ENCODE measurements at regions not wholly inside any gene's neighbourhood (a gene's known extent, or its start where the extent isn't known, plus 50 kb on each side); places are given as distances from the start of the nearest gene placed in this dataset.

DNA sequence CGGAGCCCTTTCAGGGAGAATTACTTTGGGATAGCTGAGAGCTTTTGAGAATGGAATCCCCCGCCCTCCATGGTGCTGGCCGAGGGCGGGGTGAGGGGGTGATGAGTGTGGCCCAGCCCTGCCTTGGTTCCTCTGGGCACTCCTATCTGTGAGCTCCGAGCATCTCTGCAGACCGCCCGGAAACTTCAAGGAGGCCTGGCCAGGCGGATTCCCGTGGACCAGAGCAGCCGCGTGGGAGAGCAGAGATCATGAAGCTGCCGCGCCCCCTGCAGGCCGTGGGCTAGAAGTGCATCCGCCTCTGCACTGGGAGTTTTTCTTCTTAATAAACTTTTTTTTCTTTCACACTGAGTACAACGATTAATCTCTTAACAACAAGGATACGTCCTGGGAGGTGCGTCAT lies 392.9 kb upstream of the EEF2KMT start:
- no peak overlapping the region for H3K9ac ChIP-seq (ENCODE audit: control insufficient read depth, extremely low read depth, insufficient read depth, low read length)
- H3K4me1 ChIP-seq (ENCODE audit: control insufficient read depth, extremely low read depth, insufficient read depth, low read length) = no peaks in the 10 kb centered on the region
- no peak for FAIRE-seq
- TF ChIP-seq, protein P1, sequence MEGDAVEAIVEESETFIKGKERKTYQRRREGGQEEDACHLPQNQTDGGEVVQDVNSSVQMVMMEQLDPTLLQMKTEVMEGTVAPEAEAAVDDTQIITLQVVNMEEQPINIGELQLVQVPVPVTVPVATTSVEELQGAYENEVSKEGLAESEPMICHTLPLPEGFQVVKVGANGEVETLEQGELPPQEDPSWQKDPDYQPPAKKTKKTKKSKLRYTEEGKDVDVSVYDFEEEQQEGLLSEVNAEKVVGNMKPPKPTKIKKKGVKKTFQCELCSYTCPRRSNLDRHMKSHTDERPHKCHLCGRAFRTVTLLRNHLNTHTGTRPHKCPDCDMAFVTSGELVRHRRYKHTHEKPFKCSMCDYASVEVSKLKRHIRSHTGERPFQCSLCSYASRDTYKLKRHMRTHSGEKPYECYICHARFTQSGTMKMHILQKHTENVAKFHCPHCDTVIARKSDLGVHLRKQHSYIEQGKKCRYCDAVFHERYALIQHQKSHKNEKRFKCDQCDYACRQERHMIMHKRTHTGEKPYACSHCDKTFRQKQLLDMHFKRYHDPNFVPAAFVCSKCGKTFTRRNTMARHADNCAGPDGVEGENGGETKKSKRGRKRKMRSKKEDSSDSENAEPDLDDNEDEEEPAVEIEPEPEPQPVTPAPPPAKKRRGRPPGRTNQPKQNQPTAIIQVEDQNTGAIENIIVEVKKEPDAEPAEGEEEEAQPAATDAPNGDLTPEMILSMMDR (optimal IDR thresholded peaks at IDR 0.05 in 1 of 3, IDR thresholded peaks at IDR 0.05 in 1 of 3, conservative IDR thresholded peaks at IDR 0.05 in 1 of 3; ENCODE audit: extremely low read depth in 1 of 3, insufficient read depth in 2 of 3, low read length in 3 of 3) = peak in 2 of 3 experiments; percentile 4
- TF ChIP-seq EZH2 (IDR thresholded peaks at IDR 0.05; ENCODE audit: low read length) = no peak
- H4K20me1 ChIP-seq (ENCODE audit: control insufficient read depth, extremely low read depth, insufficient read depth, low read length) = no peaks in the 10 kb centered on the region
- H3K27me3 ChIP-seq (ENCODE audit: control insufficient read depth, extremely low read depth, insufficient read depth, low read length) = no peaks in the 10 kb centered on the region
- no peaks in the 10 kb centered on the region for H3K9me1 ChIP-seq (ENCODE audit: control insufficient read depth, extremely low read depth, insufficient read depth, low read length)
- no peak overlapping the region for H3K27ac ChIP-seq (ENCODE audit: control insufficient read depth, insufficient read depth, low read length)
- dilution Hi-C loops (cut with MboI; ENCODE audit: extremely low pct_ligation_motif_present, low sequenced_read_pairs) = no loop called here
- H3K4me2 ChIP-seq (ENCODE audit: control insufficient read depth, extremely low read depth, insufficient read depth, low read depth, low read length) = no peak overlapping the region
- no peak for DNase-seq (ENCODE audit: low read depth, low spot score)
- H3K9me3 ChIP-seq (ENCODE audit: control insufficient read depth, low read depth, low read length) = peaks cover 9% of the 10 kb centered on the region
- no peak overlapping the region for H3K4me3 ChIP-seq (ENCODE audit: control insufficient read depth in 2 of 3, extremely low read depth in 1 of 3, insufficient read depth in 2 of 3, low read depth in 1 of 3, low read length in 3 of 3)
- H2AFZ ChIP-seq (ENCODE audit: control insufficient read depth, low read length) = no peak overlapping the region
- no peaks in the 10 kb centered on the region for H3K79me2 ChIP-seq (ENCODE audit: control insufficient read depth, insufficient read depth, low read length)
- H3K36me3 ChIP-seq (ENCODE audit: control insufficient read depth in 2 of 2, extremely low read depth in 1 of 2, insufficient read depth in 2 of 2, low read length in 2 of 2) = no peaks in the 10 kb centered on the region

DNA sequence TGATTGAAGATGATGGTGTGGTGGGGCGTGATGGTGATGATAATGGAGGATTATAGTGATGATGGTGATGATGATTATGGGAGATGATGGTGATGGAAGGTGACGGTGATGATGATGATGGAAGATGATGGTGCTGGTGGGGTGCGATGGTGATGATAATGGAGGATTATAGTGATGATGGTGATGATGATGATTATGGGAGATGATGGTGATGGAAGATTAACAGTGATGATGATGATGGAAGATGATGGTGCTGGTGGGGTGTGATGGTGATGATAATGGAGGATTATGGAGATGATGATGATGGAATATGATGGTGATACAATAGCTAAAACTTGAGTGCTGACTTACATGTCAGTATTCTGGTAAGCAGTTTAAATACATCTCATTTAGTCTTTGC lies 391.0 kb upstream of the EEF2KMT start:
- Histone ChIP-seq H3K27ac (ENCODE audit: control insufficient read depth, insufficient read depth, low read length) (no peak overlapping the region), H3K4me3 (ENCODE audit: control insufficient read depth in 2 of 3, extremely low read depth in 1 of 3, insufficient read depth in 2 of 3, low read depth in 1 of 3, low read length in 3 of 3) (no peak overlapping the region), H3K4me1 (ENCODE audit: control insufficient read depth, extremely low read depth, insufficient read depth, low read length) (no peaks in the 10 kb centered on the region), H3K9ac (ENCODE audit: control insufficient read depth, extremely low read depth, insufficient read depth, low read length) (no peak overlapping the region), H3K4me2 (ENCODE audit: control insufficient read depth, extremely low read depth, insufficient read depth, low read depth, low read length) (no peak overlapping the region), H4K20me1 (ENCODE audit: control insufficient read depth, extremely low read depth, insufficient read depth, low read length) (no peaks in the 10 kb centered on the region), H3K79me2 (ENCODE audit: control insufficient read depth, insufficient read depth, low read length) (no peaks in the 10 kb centered on the region), H3K27me3 (ENCODE audit: control insufficient read depth, extremely low read depth, insufficient read depth, low read length) (no peaks in the 10 kb centered on the region), H2AFZ (ENCODE audit: control insufficient read depth, low read length) (no peak overlapping the region), H3K9me3 (ENCODE audit: control insufficient read depth, low read depth, low read length) (peaks cover 7% of the 10 kb centered on the region), H3K36me3 (ENCODE audit: control insufficient read depth in 2 of 2, extremely low read depth in 1 of 2, insufficient read depth in 2 of 2, low read length in 2 of 2) (no peaks in the 10 kb centered on the region), H3K9me1 (ENCODE audit: control insufficient read depth, extremely low read depth, insufficient read depth, low read length) (no peaks in the 10 kb centered on the region)
- TF ChIP-seq EZH2 (IDR thresholded peaks at IDR 0.05; ENCODE audit: low read length) = no peak
- TF ChIP-seq, protein P1 (optimal IDR thresholded peaks at IDR 0.05 in 1 of 3, IDR thresholded peaks at IDR 0.05 in 1 of 3, conservative IDR thresholded peaks at IDR 0.05 in 1 of 3; ENCODE audit: extremely low read depth in 1 of 3, insufficient read depth in 2 of 3, low read length in 3 of 3) = no peak
- dilution Hi-C loops (cut with MboI; ENCODE audit: extremely low pct_ligation_motif_present, low sequenced_read_pairs) = no loop called here
- DNase-seq (ENCODE audit: low read depth, low spot score) = no peak
- no peak for FAIRE-seq

Measured in keratinocyte (primary cell).